Fibroblast of mammary gland (primary cell): ENCODE measurements at regions not wholly inside any gene's neighbourhood (a gene's known extent, or its start where the extent isn't known, plus 50 kb on each side); places are given as distances from the start of the nearest gene placed in this dataset.

Experiments
- DNase-seq: peaks from one replicate; pipeline ENCODE4 v3.0.0-alpha.2; 2010; ENCODE audit warnings: low read depth
- H3K4me3 ChIP-seq: 2 replicates; pipeline ENCODE4 v1.5.1; 2011; ENCODE audit warnings: low read depth, mild to moderate bottlenecking, low read length, moderate library complexity; ENCODE audit not compliant: control insufficient read depth
- TF ChIP-seq, protein P1 (sequence below): conservative IDR thresholded peaks from 2 replicates; pipeline ENCODE4 v1.5.1; 2011; ENCODE audit warnings: low read depth, low read length, inconsistent platforms; ENCODE audit not compliant: control insufficient read depth, insufficient read depth

DNA sequence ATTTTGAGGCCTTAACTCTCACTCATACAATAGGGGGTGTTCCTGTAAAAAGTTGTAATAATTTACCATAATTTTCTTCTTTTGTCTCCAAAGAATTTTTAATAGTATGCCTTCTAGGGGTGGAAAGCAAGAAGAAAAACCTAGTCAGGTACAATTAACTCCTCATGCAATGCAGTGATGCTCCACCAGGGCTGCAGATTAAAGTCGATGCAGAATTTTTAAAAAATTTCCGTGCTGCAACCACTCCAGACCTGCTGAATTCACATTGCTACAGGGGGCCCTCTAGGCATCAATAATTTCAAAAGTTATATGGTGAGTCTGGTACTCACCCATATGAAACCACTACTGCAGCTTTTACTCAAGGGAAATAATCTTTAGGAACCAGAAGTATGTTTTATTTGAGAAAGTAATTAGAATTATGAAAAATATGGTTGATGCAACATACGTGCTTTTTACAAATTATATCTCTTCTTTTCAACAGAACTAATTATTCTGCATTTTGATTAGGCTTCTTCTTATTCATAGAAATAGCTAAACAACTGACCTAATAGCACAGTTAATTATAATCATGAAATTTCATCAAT is 353.2 kb downstream of the BCAT1 start:
- TF ChIP-seq, protein P1, sequence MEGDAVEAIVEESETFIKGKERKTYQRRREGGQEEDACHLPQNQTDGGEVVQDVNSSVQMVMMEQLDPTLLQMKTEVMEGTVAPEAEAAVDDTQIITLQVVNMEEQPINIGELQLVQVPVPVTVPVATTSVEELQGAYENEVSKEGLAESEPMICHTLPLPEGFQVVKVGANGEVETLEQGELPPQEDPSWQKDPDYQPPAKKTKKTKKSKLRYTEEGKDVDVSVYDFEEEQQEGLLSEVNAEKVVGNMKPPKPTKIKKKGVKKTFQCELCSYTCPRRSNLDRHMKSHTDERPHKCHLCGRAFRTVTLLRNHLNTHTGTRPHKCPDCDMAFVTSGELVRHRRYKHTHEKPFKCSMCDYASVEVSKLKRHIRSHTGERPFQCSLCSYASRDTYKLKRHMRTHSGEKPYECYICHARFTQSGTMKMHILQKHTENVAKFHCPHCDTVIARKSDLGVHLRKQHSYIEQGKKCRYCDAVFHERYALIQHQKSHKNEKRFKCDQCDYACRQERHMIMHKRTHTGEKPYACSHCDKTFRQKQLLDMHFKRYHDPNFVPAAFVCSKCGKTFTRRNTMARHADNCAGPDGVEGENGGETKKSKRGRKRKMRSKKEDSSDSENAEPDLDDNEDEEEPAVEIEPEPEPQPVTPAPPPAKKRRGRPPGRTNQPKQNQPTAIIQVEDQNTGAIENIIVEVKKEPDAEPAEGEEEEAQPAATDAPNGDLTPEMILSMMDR = peak; percentile 55
- no peak overlapping the region for H3K4me3 ChIP-seq
- peak; percentile 18 for DNase-seq

DNA sequence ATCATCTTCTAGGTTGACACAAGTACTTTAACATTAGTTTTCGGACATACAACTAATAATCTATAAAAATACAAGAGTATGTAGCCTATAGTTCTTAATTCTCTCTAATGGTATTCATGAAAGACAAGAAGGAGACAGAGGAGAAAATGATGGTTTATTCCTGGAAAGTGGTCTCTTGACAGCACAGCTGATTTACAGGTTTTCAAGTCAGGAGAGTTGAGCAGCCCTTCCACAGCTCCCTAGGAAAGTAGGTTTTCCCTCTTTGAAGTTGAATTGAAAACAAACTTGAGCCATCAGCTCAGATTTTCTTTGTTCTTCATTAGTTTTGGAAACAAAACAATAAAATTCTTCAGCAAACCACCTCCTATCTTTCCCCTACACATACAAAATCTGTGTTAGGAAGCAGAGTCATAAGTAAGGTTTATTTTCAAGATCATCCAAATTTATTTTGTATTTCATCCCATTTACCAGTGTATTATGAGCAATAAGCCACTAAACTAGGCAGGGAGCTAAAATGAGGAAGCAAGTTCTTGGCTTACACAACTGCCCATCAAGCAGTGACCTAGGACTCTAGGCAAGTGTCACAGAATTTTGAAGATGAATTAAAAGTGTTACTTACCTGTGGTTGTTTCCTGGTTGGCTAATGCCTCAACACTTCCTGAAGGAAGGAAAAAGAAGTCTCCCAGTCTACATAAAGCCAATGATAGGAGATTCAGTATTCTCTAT is 357.0 kb downstream of the BCAT1 start:
- TF ChIP-seq, protein P1 = no peak
- H3K4me3 ChIP-seq = no peak overlapping the region
- no peak for DNase-seq

DNA sequence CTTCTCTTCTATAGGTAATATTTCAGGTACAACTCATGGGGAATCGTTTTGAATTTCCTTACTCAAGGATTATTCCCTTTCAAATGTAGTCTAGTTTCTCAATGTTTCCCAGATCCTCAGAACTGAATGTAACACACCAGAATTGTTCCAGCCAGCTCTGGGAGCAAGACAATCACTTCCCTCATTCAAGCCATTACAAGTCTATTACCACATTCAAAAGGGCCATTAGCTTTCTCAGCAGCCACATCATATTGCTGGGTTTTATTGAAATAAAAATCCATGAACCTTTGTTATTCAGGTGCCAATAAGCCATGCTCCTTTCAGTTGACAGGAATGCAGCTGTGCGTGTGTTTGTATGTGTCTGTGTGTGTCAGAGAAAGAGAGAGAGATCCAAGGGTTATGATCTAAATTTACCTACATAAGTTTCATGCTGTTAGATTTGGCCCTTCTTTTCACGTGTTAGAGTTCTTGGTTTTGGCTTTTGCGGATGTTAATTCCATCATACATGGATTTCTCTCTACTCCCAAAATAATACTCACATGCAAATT is 357.7 kb downstream of the BCAT1 start:
- TF ChIP-seq, protein P1 = no peak
- DNase-seq = no peak
- no peak overlapping the region for H3K4me3 ChIP-seq

DNA sequence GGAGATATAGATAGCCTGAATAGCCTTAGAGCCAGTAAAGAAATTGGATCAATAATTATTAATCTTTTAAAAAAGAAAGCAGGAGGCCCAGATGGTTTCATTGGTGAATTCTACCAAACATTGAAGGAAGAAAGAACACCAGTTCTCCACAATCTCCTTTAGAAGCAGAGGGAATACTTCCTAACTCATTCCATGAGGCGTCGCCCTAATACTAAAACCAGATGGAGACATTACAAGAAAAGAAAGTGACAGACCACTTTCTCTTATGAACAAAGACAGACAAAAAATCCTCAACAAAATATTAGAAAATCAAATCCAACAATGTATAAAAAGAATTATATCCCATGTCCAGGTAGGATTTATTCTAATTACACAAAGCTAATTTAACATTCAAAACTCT is 362.6 kb downstream of the BCAT1 start:
- DNase-seq = no peak
- TF ChIP-seq, protein P1 = no peak
- no peak overlapping the region for H3K4me3 ChIP-seq

DNA sequence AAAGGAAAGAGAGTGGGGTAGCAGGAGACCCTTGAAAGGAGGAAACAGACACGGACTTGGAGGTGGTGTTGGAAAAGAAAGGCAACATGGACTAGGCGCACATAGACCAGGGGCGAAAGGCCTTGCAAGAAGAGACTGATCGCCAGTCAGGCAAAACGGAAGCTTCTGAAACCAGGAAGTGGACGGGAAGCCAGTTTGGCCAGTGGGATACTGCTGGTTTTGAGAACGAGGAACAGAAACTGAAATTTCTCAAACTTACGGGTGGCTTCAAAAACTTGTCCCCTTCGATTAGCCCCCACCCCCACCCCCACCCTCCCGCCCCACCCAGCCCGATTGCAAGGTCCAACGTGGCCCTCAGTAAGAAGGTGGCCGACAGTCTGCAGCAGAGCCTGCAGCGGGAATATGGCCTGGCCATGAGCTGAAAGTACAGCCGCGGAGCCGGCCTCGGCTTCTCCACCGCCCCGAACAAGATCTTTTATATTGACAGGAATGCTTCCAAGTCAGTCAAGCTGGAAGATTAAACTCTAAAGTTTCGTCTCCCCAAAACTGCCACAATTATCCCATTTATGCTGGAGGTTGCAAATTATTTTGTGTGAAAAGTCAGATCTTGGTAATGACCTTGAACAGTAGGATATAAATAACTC is 364.7 kb downstream of the BCAT1 start:
- TF ChIP-seq, protein P1 = no peak
- no peak for DNase-seq
- no peak overlapping the region for H3K4me3 ChIP-seq

DNA sequence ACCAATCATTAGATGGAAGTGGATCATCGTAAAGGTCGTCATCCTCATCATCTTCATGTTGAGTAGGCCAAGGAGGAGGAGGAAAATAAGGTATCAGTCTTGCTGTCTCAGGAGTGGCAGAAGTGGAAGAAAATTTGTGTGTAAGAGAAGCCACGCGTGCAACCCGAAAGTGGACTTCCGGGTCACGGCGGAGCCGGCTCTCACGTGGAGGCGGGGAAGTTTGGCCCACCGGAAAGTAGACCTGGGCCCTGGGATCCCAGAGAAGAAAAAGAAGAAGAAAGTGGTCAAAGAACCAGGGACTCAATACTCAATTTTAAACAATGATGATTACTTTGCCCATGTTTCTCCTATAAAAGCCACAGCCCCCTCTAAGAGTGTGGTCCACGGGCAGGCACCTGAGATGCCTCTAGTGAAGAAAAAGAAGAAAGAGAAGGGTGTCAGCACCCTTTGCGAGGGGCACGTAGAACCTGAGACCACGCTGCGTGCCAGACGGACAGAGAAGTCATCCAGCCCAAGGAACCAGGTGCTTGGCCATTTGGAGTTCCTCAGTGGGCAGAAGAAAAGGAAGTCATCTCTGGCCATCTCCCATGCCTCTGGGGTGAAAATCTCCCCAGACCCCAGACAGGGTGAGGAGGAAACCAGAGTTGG is 365.8 kb downstream of the BCAT1 start:
- no peak overlapping the region for H3K4me3 ChIP-seq
- TF ChIP-seq, protein P1 = no peak
- no peak for DNase-seq
